Activated naive CD8-positive, alpha-beta T cell treated with anti-CD3 and anti-CD28 coated beads, Interleukin-2, amount 10 ng/mL, durations not matched to agents 7 days and 5 days (primary cell): ENCODE measurements at regions not wholly inside any gene's neighbourhood (a gene's known extent, or its start where the extent isn't known, plus 50 kb on each side); places are given as distances from the start of the nearest gene placed in this dataset.

Experiments used
- ATAC-seq: fragments of 150-1000 bp; cut with Tn5 transposase; one replicate; pipeline ENCODE4 v1.10.0; 2021; ENCODE audit warnings: low read depth, moderate library complexity
- POLR2A ChIA-PET: fragments of 350-600 bp; sonication (Branson Sonifier 250); formaldehyde crosslinking; loops from one replicate; lab custom pipeline; 2021; ENCODE audit warnings: antibody characterized with exemption; lab: Charles Lee
- DNase-seq: peaks from one replicate; pipeline ENCODE4 v3.0.0; 2021
- H3K27ac Mint-ChIP-seq: one replicate; pipeline ENCODE4 v1.8.0; 2022; ENCODE audit warnings: mild to moderate bottlenecking, mixed read lengths
- H3K27me3 Mint-ChIP-seq: one replicate; pipeline ENCODE4 v1.8.0; 2022; ENCODE audit warnings: mild to moderate bottlenecking, moderate library complexity, mixed read lengths
- H3K36me3 Mint-ChIP-seq: one replicate; pipeline ENCODE4 v1.8.0; 2021; ENCODE audit warnings: mild to moderate bottlenecking, mixed read lengths
- H3K4me1 Mint-ChIP-seq: one replicate; pipeline ENCODE4 v1.8.0; 2021; ENCODE audit warnings: mixed read lengths
- H3K4me3 Mint-ChIP-seq: one replicate; pipeline ENCODE4 v1.8.0; 2022; ENCODE audit warnings: mild to moderate bottlenecking, moderate library complexity, mixed read lengths
- H3K9me3 Mint-ChIP-seq: one replicate; pipeline ENCODE4 v1.8.0; 2021; ENCODE audit warnings: mixed read lengths

DNA sequence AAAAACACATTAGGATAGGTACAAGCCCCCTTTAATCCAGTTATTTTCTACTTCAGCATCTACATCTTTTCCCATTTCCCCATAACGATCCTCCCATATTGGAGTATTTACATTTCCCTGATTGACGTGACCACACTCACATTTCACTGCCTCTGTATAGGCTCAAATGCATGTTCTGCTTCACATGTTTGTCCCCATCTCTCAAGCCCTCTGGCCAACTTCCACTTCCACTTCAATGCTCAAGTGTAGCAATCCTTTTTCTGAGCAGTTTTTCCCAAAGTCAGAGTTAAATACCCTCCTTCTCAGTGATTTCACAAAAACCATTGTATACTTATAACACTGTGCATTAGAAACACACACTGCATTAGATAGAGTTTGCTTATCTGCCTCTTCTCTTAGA, 61.8 kb upstream of the TTLL7 start:
- H3K4me3 Mint-ChIP-seq, result no peak overlapping the region
- POLR2A ChIA-PET, result no interaction called here
- no peaks in the 10 kb centered on the region for H3K9me3 Mint-ChIP-seq
- no peak overlapping the region for H3K27ac Mint-ChIP-seq
- no peak for ATAC-seq
- H3K27me3 Mint-ChIP-seq, result peaks cover 10% of the 10 kb centered on the region
- DNase-seq, result no peak
- H3K36me3 Mint-ChIP-seq, result no peaks in the 10 kb centered on the region
- H3K4me1 Mint-ChIP-seq, result peaks cover under 1% of the 10 kb centered on the region

DNA sequence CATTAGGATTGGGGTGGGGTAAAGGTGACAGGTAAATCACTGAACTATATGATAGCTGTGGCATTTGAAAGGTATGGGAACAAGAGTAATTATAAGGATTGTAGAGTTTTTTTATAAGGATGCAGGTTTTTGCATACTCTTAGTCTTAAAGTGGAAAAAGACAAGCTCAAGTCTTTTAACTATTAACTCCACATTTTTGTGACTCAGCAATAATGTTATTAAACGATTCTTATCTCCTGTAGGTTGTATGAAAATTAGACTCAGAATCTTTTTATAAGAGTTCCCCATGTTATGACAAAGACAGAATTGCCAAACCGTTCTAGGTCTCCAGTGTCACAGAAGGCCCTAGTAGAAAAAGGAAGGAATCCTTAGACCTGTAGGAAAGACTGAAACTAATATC, 49.9 kb upstream of the TTLL7 start:
- ATAC-seq (no peak), DNase-seq (no peak)
- H3K4me1 Mint-ChIP-seq, result no peaks in the 10 kb centered on the region
- peaks cover 2% of the 10 kb centered on the region for H3K27me3 Mint-ChIP-seq
- no peak overlapping the region for H3K4me3 Mint-ChIP-seq
- no peaks in the 10 kb centered on the region for H3K36me3 Mint-ChIP-seq
- POLR2A ChIA-PET, result no interaction called here
- H3K27ac Mint-ChIP-seq, result no peak overlapping the region
- H3K9me3 Mint-ChIP-seq, result no peaks in the 10 kb centered on the region
